ENCODE measurements at regions not wholly inside any gene's neighbourhood (a gene's known extent, or its start where the extent isn't known, plus 50 kb on each side); places are given as distances from the start of the nearest gene placed in this dataset.

GRCh38 chr15:69548395-69549180 is 96.0 kb downstream of the RPLP1 start:
- intact Hi-C loops (cut with micrococcal nuclease), result no loop called here

DNA sequence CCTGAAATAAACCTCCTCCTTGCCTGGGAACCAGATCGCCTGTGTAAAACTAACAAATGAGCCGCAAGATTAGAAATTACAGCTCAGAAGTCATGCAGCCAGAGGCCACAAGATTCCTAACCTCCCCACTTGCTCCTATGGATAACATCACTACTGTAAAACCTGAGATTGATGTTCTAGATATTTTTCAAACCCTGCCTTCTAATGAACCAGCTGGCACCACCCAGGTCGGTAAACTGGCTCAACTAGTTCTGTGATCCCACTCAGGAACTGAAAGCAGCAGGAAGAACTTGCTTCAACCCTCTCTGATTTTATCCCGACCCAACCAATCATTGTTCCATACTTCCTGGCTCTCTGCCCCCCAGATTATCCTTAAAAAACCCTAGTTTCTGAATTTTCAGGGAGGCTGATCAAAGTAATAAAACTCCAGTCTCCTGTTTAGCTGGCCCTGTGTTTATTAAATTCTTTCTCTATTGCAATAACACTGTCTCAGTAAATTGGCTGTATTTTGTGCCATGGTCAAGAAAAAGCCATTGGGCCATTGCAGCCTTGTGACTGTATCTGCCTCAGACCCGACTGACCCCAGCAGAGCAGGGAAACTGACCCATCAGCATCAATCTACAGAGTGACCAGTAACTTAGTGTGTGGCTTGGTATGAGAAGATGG is 98.9 kb downstream of the RPLP1 start:
- peaks cover 13% of the 10 kb centered on the region for H3K27me3 Mint-ChIP-seq (ENCODE audit: low read depth)
- H3K4me3 Mint-ChIP-seq (ENCODE audit: low read depth), result no peak overlapping the region
- DNase-seq (ENCODE audit: low spot score), result no peak
- intact Hi-C loops (cut with micrococcal nuclease), result no loop called here
- H3K4me1 Mint-ChIP-seq (ENCODE audit: low read depth), result no peaks in the 10 kb centered on the region
- H3K27ac Mint-ChIP-seq, result no peak overlapping the region
- H3K36me3 Mint-ChIP-seq (ENCODE audit: low read depth), result no peaks in the 10 kb centered on the region
- H3K9me3 Mint-ChIP-seq, result peaks cover 19% of the 10 kb centered on the region

More at GRCh38 chr15:69548395-69549180, 96.0 kb downstream of the RPLP1 start:
- Mint-ChIP-seq H3K4me1 (ENCODE audit: low read depth) (no peaks in the 10 kb centered on the region), H3K27me3 (ENCODE audit: low read depth) (peaks cover 13% of the 10 kb centered on the region), H3K36me3 (ENCODE audit: low read depth) (no peaks in the 10 kb centered on the region), H3K27ac (no peak overlapping the region), H3K9me3 (peaks cover 19% of the 10 kb centered on the region), H3K4me3 (ENCODE audit: low read depth) (no peak overlapping the region)
- DNase-seq (ENCODE audit: low spot score), result no peak

DNA sequence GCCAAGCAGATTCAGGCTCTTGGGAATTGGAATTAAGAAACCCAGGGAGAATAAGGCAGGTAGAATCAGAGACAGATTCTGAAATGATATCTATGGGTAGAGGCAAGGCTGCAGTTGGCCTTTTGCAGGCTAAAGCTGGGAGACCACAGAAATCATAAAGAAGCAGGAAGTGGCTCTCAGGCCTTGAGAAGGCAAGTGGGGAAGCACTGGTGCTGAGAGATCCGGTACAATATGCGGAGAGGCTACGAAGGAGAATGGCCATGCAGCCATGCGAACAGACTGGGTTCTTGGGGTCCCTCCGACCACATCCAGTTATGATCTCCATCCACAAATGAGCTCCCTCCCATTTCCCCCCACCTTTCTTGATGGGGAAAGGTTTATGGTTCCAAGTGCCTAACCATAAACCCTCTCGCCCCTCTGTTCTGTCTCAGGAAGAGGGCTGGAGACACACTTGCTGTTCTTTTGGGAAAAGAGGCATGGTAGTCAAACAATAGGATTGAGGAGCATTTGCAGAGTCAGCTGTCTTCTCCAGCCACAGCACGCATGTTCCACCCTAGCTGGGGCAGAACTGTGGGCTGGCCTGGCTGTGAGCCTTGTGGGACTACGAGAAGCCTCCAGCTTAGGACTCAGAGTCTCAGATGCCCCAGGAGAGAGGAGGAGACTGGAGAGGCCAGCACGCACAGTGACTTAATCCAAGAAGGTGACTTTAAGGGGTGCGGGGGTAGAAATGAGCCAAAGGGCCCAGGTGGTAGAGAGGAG is 99.6 kb downstream of the RPLP1 start:
- intact Hi-C loops (cut with micrococcal nuclease), result no loop called here
- Mint-ChIP-seq H3K36me3 (ENCODE audit: low read depth) (no peaks in the 10 kb centered on the region), H3K27me3 (ENCODE audit: low read depth) (peaks cover 13% of the 10 kb centered on the region), H3K4me3 (ENCODE audit: low read depth) (no peak overlapping the region), H3K27ac (no peak overlapping the region), H3K4me1 (ENCODE audit: low read depth) (no peaks in the 10 kb centered on the region), H3K9me3 (peaks cover 19% of the 10 kb centered on the region)
- no peak for DNase-seq (ENCODE audit: low spot score)

DNA sequence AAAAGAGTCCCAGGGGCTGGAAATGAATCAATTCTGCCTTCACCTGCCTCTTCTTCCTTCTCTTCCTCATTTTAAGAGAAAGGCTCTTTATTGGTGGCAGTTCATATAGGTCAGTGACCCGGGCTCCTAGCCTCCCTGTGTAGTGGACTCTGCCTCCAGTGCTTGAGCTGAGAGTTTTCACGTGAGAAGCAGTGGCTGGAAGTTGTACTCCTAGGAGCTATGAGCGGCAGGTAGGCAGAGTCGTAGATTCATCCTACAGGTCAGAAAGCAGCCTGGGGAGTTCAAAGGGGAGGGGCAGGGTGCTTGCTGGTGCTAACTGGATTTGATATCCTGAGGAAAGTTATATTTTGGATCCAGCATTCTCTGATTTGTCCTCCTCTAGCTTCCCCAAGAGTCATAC is 101.1 kb downstream of the RPLP1 start:
- H3K9me3 Mint-ChIP-seq, result peaks cover 19% of the 10 kb centered on the region
- H3K4me3 Mint-ChIP-seq (ENCODE audit: low read depth), result no peak overlapping the region
- no peaks in the 10 kb centered on the region for H3K36me3 Mint-ChIP-seq (ENCODE audit: low read depth)

GRCh38 chr15:69554279-69554961 is 101.8 kb downstream of the RPLP1 start:
- Mint-ChIP-seq H3K9me3 (peaks cover 19% of the 10 kb centered on the region), H3K4me3 (ENCODE audit: low read depth) (no peak overlapping the region), H3K27ac (no peak overlapping the region), H3K36me3 (ENCODE audit: low read depth) (no peaks in the 10 kb centered on the region), H3K27me3 (ENCODE audit: low read depth) (peaks cover 5% of the 10 kb centered on the region), H3K4me1 (ENCODE audit: low read depth) (no peaks in the 10 kb centered on the region)
- intact Hi-C loops (cut with micrococcal nuclease), result no loop called here
- no peak for DNase-seq (ENCODE audit: low spot score)

More for the DNA sequence above, 101.1 kb downstream of the RPLP1 start:
- Mint-ChIP-seq H3K4me1 (ENCODE audit: low read depth) (no peaks in the 10 kb centered on the region), H3K27ac (no peak overlapping the region), H3K27me3 (ENCODE audit: low read depth) (peaks cover 8% of the 10 kb centered on the region)
- intact Hi-C loops (cut with micrococcal nuclease), result no loop called here
- DNase-seq (ENCODE audit: low spot score), result no peak

GRCh38 chr15:69555080-69555479 is 102.5 kb downstream of the RPLP1 start:
- DNase-seq (ENCODE audit: low spot score), result no peak
- Mint-ChIP-seq H3K4me3 (ENCODE audit: low read depth) (no peak overlapping the region), H3K9me3 (peaks cover 19% of the 10 kb centered on the region), H3K27ac (no peak overlapping the region), H3K27me3 (ENCODE audit: low read depth) (no peaks in the 10 kb centered on the region), H3K36me3 (ENCODE audit: low read depth) (no peaks in the 10 kb centered on the region), H3K4me1 (ENCODE audit: low read depth) (no peaks in the 10 kb centered on the region)
- intact Hi-C loops (cut with micrococcal nuclease), result no loop called here

DNA sequence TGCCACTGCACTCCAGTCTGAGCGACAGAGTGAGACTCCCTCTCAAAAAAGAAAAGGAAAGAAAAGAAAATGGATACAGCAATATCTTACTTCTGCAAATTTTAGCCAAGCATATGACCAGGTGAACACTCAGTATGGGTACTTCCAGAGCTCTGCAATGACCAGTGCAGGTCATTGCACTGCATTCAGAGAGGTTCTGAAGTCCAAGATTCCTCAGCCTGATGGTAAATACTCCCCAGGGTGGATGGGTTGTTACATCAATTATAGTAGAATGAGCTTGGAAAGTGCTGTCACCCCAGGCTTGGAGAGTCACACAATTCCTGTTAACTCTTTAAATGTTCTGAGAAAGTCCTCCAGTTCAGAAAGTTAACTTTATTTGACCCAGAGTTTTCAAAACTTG is 103.7 kb downstream of the RPLP1 start:
- no peaks in the 10 kb centered on the region for H3K27me3 Mint-ChIP-seq (ENCODE audit: low read depth)
- DNase-seq (ENCODE audit: low spot score), result no peak
- no peaks in the 10 kb centered on the region for H3K4me1 Mint-ChIP-seq (ENCODE audit: low read depth)
- no peak overlapping the region for H3K27ac Mint-ChIP-seq
- intact Hi-C loops (cut with micrococcal nuclease), result no loop called here
- peaks cover 13% of the 10 kb centered on the region for H3K9me3 Mint-ChIP-seq
- no peak overlapping the region for H3K4me3 Mint-ChIP-seq (ENCODE audit: low read depth)
- no peaks in the 10 kb centered on the region for H3K36me3 Mint-ChIP-seq (ENCODE audit: low read depth)

DNA sequence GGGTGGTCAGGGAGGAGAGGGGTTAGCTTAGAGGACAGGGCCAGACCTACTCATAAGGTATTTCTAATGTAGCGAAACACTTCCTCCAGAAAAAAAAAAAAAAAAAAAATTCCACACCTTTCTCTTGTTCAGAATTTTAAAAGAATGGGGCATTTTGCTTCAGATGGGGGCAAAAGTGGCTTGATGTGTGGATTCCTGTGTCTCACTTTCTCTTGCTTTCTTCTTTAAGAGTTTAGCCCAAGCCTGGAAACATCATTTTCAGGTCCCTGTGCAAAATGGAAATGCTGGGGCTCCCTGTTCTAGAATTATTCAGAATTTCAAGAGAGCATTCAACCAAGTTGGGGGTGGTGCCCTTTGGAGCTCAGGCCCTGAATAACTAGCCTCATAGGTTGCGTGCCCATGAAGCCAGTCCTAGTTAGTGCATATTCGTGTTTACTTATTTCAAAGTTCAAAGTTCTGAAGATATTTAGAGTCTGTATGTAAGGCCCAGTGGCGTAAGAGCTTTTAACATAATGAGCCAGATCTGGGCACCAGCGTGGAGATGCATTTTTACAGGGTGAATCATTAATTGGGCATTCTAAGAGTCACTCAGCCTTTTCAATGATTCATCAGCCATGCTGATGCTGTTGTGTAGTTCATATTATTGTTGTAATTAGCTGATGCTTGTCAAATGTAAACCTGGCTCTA is 104.5 kb downstream of the RPLP1 start:
- peaks cover 4% of the 10 kb centered on the region for H3K9me3 Mint-ChIP-seq
- H3K27ac Mint-ChIP-seq, result no peak overlapping the region
- H3K4me1 Mint-ChIP-seq (ENCODE audit: low read depth), result no peaks in the 10 kb centered on the region
- no peaks in the 10 kb centered on the region for H3K36me3 Mint-ChIP-seq (ENCODE audit: low read depth)
- intact Hi-C loops (cut with micrococcal nuclease), result no loop called here
- peaks cover 4% of the 10 kb centered on the region for H3K27me3 Mint-ChIP-seq (ENCODE audit: low read depth)
- no peak for DNase-seq (ENCODE audit: low spot score)
- no peak overlapping the region for H3K4me3 Mint-ChIP-seq (ENCODE audit: low read depth)

GRCh38 chr15:69557707-69558409 is 105.2 kb downstream of the RPLP1 start:
- H3K36me3 Mint-ChIP-seq (ENCODE audit: low read depth), result no peaks in the 10 kb centered on the region
- DNase-seq (ENCODE audit: low spot score), result no peak

DNA sequence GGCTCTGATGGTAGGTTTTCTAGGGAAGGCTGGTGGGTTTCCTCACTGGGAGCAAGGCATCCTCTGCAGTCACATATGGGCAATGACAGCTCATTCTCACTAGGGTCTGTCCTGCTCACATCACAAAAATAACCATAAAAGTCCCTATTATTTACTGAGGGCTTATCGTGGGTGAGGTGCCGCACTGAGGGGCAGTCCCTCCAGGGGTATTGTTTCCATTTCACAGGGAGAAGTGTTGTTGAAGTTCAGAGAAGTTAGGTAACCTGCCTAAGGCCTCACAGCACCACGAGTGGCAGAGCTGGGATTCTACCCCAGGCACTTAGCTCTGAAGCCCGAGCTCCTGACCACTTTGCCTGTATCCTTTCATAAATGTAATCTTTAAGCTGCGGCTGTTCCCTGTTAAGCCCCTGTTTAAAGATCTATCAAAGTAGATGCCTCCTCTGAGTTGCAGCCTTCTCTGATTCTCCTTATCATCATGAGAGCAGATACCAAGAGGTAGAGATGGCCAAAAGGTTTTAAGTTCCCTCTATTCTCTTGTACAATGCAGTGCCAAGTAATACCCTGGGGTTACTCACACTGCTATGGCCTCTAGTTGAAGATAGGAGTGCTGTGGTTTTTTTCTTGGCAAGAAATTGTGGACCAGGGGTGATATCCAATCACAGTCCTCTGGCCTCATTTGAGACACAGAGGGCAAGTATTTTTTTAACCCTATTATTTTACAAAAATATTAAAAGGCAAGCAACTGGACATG is 107.0 kb downstream of the RPLP1 start:
- DNase-seq (ENCODE audit: low spot score), result no peak
- H3K27ac Mint-ChIP-seq, result no peak overlapping the region
- H3K36me3 Mint-ChIP-seq (ENCODE audit: low read depth), result no peaks in the 10 kb centered on the region
- H3K4me1 Mint-ChIP-seq (ENCODE audit: low read depth), result no peaks in the 10 kb centered on the region
- H3K4me3 Mint-ChIP-seq (ENCODE audit: low read depth), result no peak overlapping the region
- intact Hi-C loops (cut with micrococcal nuclease), result no loop called here
- no peaks in the 10 kb centered on the region for H3K9me3 Mint-ChIP-seq
- H3K27me3 Mint-ChIP-seq (ENCODE audit: low read depth), result peaks cover 9% of the 10 kb centered on the region

More at GRCh38 chr15:69557707-69558409, 105.2 kb downstream of the RPLP1 start:
- Mint-ChIP-seq H3K9me3 (no peaks in the 10 kb centered on the region), H3K4me3 (ENCODE audit: low read depth) (no peak overlapping the region), H3K27ac (no peak overlapping the region), H3K27me3 (ENCODE audit: low read depth) (peaks cover 4% of the 10 kb centered on the region), H3K4me1 (ENCODE audit: low read depth) (no peaks in the 10 kb centered on the region)
- intact Hi-C loops (cut with micrococcal nuclease), result no loop called here

GRCh38 chr15:69561071-69561784 is 108.6 kb downstream of the RPLP1 start:
- DNase-seq (ENCODE audit: low spot score), result no peak
- Mint-ChIP-seq H3K4me1 (ENCODE audit: low read depth) (no peaks in the 10 kb centered on the region), H3K27me3 (ENCODE audit: low read depth) (peaks cover 15% of the 10 kb centered on the region), H3K36me3 (ENCODE audit: low read depth) (no peaks in the 10 kb centered on the region), H3K9me3 (no peaks in the 10 kb centered on the region), H3K4me3 (ENCODE audit: low read depth) (no peak overlapping the region), H3K27ac (no peak overlapping the region)
- intact Hi-C loops (cut with micrococcal nuclease), result no loop called here
